ENCODE measurements at regions not wholly inside any gene's neighbourhood (a gene's known extent, or its start where the extent isn't known, plus 50 kb on each side); places are given as distances from the start of the nearest gene placed in this dataset.
A peak's percentile ranks its signal among the peaks of the same experiment; 100 is the strongest.

DNA sequence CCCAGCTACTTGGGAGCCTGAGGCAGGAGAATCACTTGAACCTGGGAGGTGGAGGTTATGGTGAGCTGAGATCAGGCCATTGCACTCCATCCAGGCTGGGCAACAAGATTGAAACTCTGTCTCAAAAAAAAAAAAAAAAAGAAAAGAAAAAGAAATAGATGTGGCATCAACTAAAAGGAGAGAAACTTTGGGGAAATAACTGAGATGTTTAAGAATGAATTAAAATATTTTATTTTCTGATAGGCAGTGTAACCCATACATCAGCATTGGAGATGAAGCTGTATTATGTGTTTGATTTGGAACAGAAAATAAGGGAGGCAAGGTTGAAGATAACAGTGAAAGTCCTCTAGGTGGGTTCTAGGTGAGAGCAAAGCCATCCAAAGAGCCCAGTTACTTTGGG lies 110.7 kb upstream of the HNRNPA3 start:
- H3K27ac ChIP-seq (ENCODE audit: low read length): no peak overlapping the region
- H3K36me3 ChIP-seq (ENCODE audit: control insufficient read depth, insufficient read depth, low read length): no peaks in the 10 kb centered on the region
- Mint-ChIP-seq H3K27ac (no peak overlapping the region), H3K4me1 (no peaks in the 10 kb centered on the region), H3K36me3 (no peaks in the 10 kb centered on the region), H3K4me3 (no peak overlapping the region), H3K9me3 (no peaks in the 10 kb centered on the region), H3K27me3 (ENCODE audit: low read depth in 2 of 2) (peaks cover 0 to 3% of the 10 kb centered on the region in 2 donors)
- TF ChIP-seq, protein P1, sequence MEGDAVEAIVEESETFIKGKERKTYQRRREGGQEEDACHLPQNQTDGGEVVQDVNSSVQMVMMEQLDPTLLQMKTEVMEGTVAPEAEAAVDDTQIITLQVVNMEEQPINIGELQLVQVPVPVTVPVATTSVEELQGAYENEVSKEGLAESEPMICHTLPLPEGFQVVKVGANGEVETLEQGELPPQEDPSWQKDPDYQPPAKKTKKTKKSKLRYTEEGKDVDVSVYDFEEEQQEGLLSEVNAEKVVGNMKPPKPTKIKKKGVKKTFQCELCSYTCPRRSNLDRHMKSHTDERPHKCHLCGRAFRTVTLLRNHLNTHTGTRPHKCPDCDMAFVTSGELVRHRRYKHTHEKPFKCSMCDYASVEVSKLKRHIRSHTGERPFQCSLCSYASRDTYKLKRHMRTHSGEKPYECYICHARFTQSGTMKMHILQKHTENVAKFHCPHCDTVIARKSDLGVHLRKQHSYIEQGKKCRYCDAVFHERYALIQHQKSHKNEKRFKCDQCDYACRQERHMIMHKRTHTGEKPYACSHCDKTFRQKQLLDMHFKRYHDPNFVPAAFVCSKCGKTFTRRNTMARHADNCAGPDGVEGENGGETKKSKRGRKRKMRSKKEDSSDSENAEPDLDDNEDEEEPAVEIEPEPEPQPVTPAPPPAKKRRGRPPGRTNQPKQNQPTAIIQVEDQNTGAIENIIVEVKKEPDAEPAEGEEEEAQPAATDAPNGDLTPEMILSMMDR (IDR thresholded peaks at IDR 0.05): no peak
- intact Hi-C loops (cut with micrococcal nuclease): no loop called here
- no peak for DNase-seq
- no peaks in the 10 kb centered on the region for H3K4me1 ChIP-seq (ENCODE audit: control insufficient read depth, insufficient read depth, low read length)
- H3K9me3 ChIP-seq (ENCODE audit: control insufficient read depth, insufficient read depth, low read length): no peaks in the 10 kb centered on the region
- no peak overlapping the region for H3K4me3 ChIP-seq (ENCODE audit: low read length)
- no peaks in the 10 kb centered on the region for H3K27me3 ChIP-seq (ENCODE audit: control insufficient read depth, insufficient read depth, low read length)
- no peak for ATAC-seq

DNA sequence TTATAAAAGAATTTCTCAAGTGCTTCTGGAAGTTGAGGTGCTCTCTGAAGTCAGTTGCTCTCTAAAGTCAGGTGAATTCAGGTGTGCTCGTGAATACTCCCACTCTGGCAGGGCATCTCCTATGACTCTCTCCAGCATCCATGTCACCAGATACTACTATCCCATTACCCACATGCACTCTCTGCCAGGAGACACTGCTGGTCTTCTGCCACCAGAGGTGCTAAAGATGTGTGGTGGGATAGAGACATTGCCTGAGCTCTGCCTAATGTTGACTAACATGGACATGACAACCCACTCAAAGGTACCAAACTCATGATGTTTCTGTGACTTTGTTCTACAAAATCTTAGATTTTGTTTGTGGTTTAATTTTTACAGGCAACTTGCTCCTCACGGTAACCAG lies 106.4 kb upstream of the HNRNPA3 start:
- Mint-ChIP-seq H3K9me3 (no peaks in the 10 kb centered on the region), H3K27ac (no peak overlapping the region), H3K36me3 (no peaks in the 10 kb centered on the region), H3K27me3 (ENCODE audit: low read depth in 2 of 2) (peaks cover 13 to 19% of the 10 kb centered on the region in 2 donors), H3K4me1 (no peaks in the 10 kb centered on the region), H3K4me3 (no peak overlapping the region)
- H3K27ac ChIP-seq (ENCODE audit: low read length): no peak overlapping the region
- no peaks in the 10 kb centered on the region for H3K9me3 ChIP-seq (ENCODE audit: control insufficient read depth, insufficient read depth, low read length)
- H3K36me3 ChIP-seq (ENCODE audit: control insufficient read depth, insufficient read depth, low read length): no peaks in the 10 kb centered on the region
- TF ChIP-seq, protein P1 (IDR thresholded peaks at IDR 0.05): no peak
- no peak overlapping the region for H3K4me3 ChIP-seq (ENCODE audit: low read length)
- peak in 1 of 2 donors; percentile 3 for DNase-seq
- H3K4me1 ChIP-seq (ENCODE audit: control insufficient read depth, insufficient read depth, low read length): no peaks in the 10 kb centered on the region
- intact Hi-C loops (cut with micrococcal nuclease): no loop called here
- 90% methylated on average over 2 of the region's 2 CpGs for WGBS (ENCODE audit: insufficient coverage)
- no peaks in the 10 kb centered on the region for H3K27me3 ChIP-seq (ENCODE audit: control insufficient read depth, insufficient read depth, low read length)
- ATAC-seq: peak in 1 of 3 donors; percentile 38

DNA sequence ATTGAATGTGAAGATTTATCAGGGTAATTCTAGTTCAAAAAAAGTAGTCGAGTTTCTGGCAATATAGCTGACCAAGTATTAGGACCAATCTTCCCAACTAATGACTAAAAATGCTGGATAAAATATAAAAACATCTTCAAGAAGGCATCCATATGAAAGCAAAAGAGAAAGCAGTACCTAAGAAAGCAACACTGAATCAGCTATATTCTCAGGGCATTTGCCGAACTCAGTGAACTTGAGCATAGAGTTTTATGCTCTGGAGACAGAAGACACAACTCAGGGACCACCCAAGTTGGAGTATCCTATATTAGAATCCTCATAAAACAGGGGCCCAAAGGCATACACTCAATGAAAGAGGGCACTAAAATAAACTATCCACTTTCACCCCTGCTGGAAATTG lies 103.7 kb upstream of the HNRNPA3 start:
- ATAC-seq: no peak
- 75% methylated on average over 1 of the region's 2 CpGs for WGBS (ENCODE audit: insufficient coverage)
- DNase-seq: no peak
- Histone ChIP-seq H3K36me3 (ENCODE audit: control insufficient read depth, insufficient read depth, low read length) (no peaks in the 10 kb centered on the region), H3K4me3 (ENCODE audit: low read length) (no peak overlapping the region), H3K27ac (ENCODE audit: low read length) (no peak overlapping the region), H3K9me3 (ENCODE audit: control insufficient read depth, insufficient read depth, low read length) (no peaks in the 10 kb centered on the region), H3K27me3 (ENCODE audit: control insufficient read depth, insufficient read depth, low read length) (no peaks in the 10 kb centered on the region), H3K4me1 (ENCODE audit: control insufficient read depth, insufficient read depth, low read length) (no peaks in the 10 kb centered on the region)
- intact Hi-C loops (cut with micrococcal nuclease): no loop called here
- no peaks in the 10 kb centered on the region for H3K9me3 Mint-ChIP-seq
- no peak overlapping the region for H3K4me3 Mint-ChIP-seq
- H3K27me3 Mint-ChIP-seq (ENCODE audit: low read depth in 2 of 2): peaks cover 13 to 22% of the 10 kb centered on the region in 2 donors
- TF ChIP-seq, protein P1 (IDR thresholded peaks at IDR 0.05): no peak
- no peaks in the 10 kb centered on the region for H3K4me1 Mint-ChIP-seq
- no peak overlapping the region for H3K27ac Mint-ChIP-seq
- no peaks in the 10 kb centered on the region for H3K36me3 Mint-ChIP-seq

DNA sequence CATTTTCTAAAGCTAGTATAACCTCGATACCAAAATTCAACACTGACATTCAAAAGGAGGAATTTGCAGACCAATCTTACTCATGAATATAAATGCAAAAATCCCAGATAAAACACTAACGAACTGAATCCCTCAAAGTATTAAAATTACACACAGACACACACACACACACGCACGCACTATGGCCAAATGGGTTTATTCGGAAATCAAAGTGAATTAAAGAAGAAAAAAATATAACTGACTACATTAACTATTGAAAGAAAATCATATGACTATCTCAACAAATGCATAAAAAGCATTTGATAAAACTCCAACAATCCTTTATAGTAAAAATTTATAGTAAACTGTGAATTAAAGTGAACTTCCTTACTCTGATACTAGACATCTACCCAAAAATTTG lies 97.9 kb upstream of the HNRNPA3 start:
- H3K27ac ChIP-seq (ENCODE audit: low read length): no peak overlapping the region
- H3K4me3 ChIP-seq (ENCODE audit: low read length): no peak overlapping the region
- H3K27ac Mint-ChIP-seq: no peak overlapping the region
- TF ChIP-seq, protein P1 (IDR thresholded peaks at IDR 0.05): no peak
- no peak for ATAC-seq
- no peaks in the 10 kb centered on the region for H3K4me1 ChIP-seq (ENCODE audit: control insufficient read depth, insufficient read depth, low read length)
- intact Hi-C loops (cut with micrococcal nuclease): no loop called here
- no peak overlapping the region for H3K4me3 Mint-ChIP-seq
- no peaks in the 10 kb centered on the region for H3K9me3 Mint-ChIP-seq
- H3K27me3 Mint-ChIP-seq (ENCODE audit: low read depth in 2 of 2): peaks cover 10 to 17% of the 10 kb centered on the region in 2 donors
- H3K4me1 Mint-ChIP-seq: no peaks in the 10 kb centered on the region
- DNase-seq: no peak
- H3K36me3 ChIP-seq (ENCODE audit: control insufficient read depth, insufficient read depth, low read length): no peaks in the 10 kb centered on the region
- no peaks in the 10 kb centered on the region for H3K36me3 Mint-ChIP-seq
- 96% methylated on average over 2 of the region's 5 CpGs for WGBS (ENCODE audit: insufficient coverage)
- H3K27me3 ChIP-seq (ENCODE audit: control insufficient read depth, insufficient read depth, low read length): no peaks in the 10 kb centered on the region
- no peaks in the 10 kb centered on the region for H3K9me3 ChIP-seq (ENCODE audit: control insufficient read depth, insufficient read depth, low read length)

All from natural killer cell (primary cell).